ENCODE measurements at regions not wholly inside any gene's neighbourhood (a gene's known extent, or its start where the extent isn't known, plus 50 kb on each side); places are given as distances from the start of the nearest gene placed in this dataset.
"Not testable (repeated sequence)": the region's sequence is repeated elsewhere in the genome, so short reads cannot be mapped to it uniquely, and the experiment has no call there.

- not testable (repeated sequence) for DNase-seq
Observed at GRCh38 chr16:13336907-13337881, 435.8 kb downstream of the SHISA9 start.

- no peak for DNase-seq
Observed at GRCh38 chr16:13338044-13338443, 436.6 kb downstream of the SHISA9 start.

GRCh38 chr16:13342675-13343074, 441.3 kb downstream of the SHISA9 start:
- DNase-seq: no peak

GRCh38 chr16:13344001-13344400, 442.6 kb downstream of the SHISA9 start:
- no peak for DNase-seq

GRCh38 chr16:13348416-13348815, 447.0 kb downstream of the SHISA9 start:
- no peak for DNase-seq

- DNase-seq: no peak
Observed at GRCh38 chr16:13350000-13350399, 448.6 kb downstream of the SHISA9 start.

- no peak for DNase-seq
Observed at GRCh38 chr16:13351181-13351580, 449.8 kb downstream of the SHISA9 start.

- DNase-seq: no peak
Observed at GRCh38 chr16:13351601-13352217, 450.3 kb downstream of the SHISA9 start.

GRCh38 chr16:13352796-13353195, 451.4 kb downstream of the SHISA9 start:
- not testable (repeated sequence) for DNase-seq

- DNase-seq: not testable (repeated sequence)
Observed at GRCh38 chr16:13357842-13358241, 456.4 kb downstream of the SHISA9 start.

GRCh38 chr16:13359835-13360234, 458.4 kb downstream of the SHISA9 start:
- no peak for DNase-seq

- DNase-seq: no peak
Observed at GRCh38 chr16:13372421-13372820, 471.0 kb downstream of the SHISA9 start.

- no peak for DNase-seq
Observed at GRCh38 chr16:13376174-13376573, 474.8 kb downstream of the SHISA9 start.

- no peak for DNase-seq
Observed at GRCh38 chr16:13377143-13377542, 475.7 kb downstream of the SHISA9 start.

- no peak for DNase-seq
Observed at GRCh38 chr16:13378151-13378550, 476.8 kb downstream of the SHISA9 start.

- DNase-seq: no peak
Observed at GRCh38 chr16:13379266-13379665, 477.9 kb downstream of the SHISA9 start.

- not testable (repeated sequence) for DNase-seq
Observed at GRCh38 chr16:13385156-13386040, 484.0 kb downstream of the SHISA9 start.

GRCh38 chr16:13390093-13390985, 488.9 kb downstream of the SHISA9 start:
- DNase-seq: no peak

GRCh38 chr16:13390986-13391305, 489.5 kb downstream of the SHISA9 start:
- DNase-seq: no peak

- no peak for DNase-seq
Observed at GRCh38 chr16:13391337-13391736, 489.9 kb downstream of the SHISA9 start.

- DNase-seq: no peak
Observed at GRCh38 chr16:13392341-13392740, 490.9 kb downstream of the SHISA9 start.

- DNase-seq: no peak
Observed at GRCh38 chr16:13393816-13394215, 492.4 kb downstream of the SHISA9 start.

Measured in NCI-H526 treated with DMSO at 0.1 percent for 48 hours (cell line).